ES-I3 (cell line): ENCODE measurements at regions not wholly inside any gene's neighbourhood (a gene's known extent, or its start where the extent isn't known, plus 50 kb on each side); places are given as distances from the start of the nearest gene placed in this dataset.
"Not testable (repeated sequence)": the region's sequence is repeated elsewhere in the genome, so short reads cannot be mapped to it uniquely, and the experiment has no call there.

Experiments used
- H3K36me3 ChIP-seq: 2 replicates; pipeline ENCODE4 v1.6.1; 2013; ENCODE audit warnings: mild to moderate bottlenecking, low read length, control low read depth, moderate library complexity; ENCODE audit not compliant: insufficient read depth
- H3K4me1 ChIP-seq: 2 replicates; pipeline ENCODE4 v1.6.1; 2013; ENCODE audit warnings: mild to moderate bottlenecking, control low read depth, low read length; ENCODE audit not compliant: insufficient read depth
- H3K9ac ChIP-seq: 2 replicates; pipeline ENCODE4 v1.6.1; 2013; ENCODE audit warnings: low read depth, mild to moderate bottlenecking, low read length, moderate library complexity
- H3K9me3 ChIP-seq: 2 replicates; pipeline ENCODE4 v1.6.1; 2013; ENCODE audit warnings: mild to moderate bottlenecking, low read length, moderate library complexity; ENCODE audit not compliant: control insufficient read depth, insufficient read depth

- H3K9ac ChIP-seq = peak overlapping the region; percentile 91
- no peaks in the 10 kb centered on the region for H3K36me3 ChIP-seq
Measured at GRCh38 chr7:149714081-149714909, 59.1 kb downstream of the ZNF467 start.

DNA sequence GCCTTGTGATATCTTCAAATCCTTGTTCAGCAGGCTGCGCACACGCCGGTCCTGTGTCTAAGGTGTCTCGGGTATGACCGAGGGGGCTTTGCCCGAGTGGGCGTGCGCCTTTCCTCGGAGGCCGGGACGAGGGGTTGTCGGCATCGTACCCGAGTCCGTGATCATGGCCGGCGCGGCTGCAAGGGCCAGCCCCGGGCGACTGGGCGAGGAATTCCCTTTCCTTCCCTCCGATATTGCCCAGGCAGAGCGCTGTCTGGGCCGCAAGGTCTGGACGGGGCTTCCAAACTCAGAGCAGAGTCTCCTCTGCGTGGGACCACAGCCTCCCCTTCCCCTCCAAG is 59.7 kb downstream of the ZNF467 start:
- Histone ChIP-seq H3K36me3 (no peaks in the 10 kb centered on the region), H3K9me3 (no peaks in the 10 kb centered on the region; the same call in 1 of the 2 replicates), H3K9ac (peak overlapping the region; percentile 91; the same call in 1 of the 2 replicates), H3K4me1 (peaks cover 6% of the 10 kb centered on the region; the same call in 1 of the 2 replicates)

More at GRCh38 chr7:149714081-149714909, 59.1 kb downstream of the ZNF467 start:
- Histone ChIP-seq H3K4me1 (peaks cover 6% of the 10 kb centered on the region; the same call in 1 of the 2 replicates), H3K9me3 (no peaks in the 10 kb centered on the region; the same call in 1 of the 2 replicates)

GRCh38 chr7:149713061-149713730 is 60.2 kb downstream of the ZNF467 start:
- Histone ChIP-seq H3K9me3 (no peaks in the 10 kb centered on the region; the same call in 1 of the 2 replicates), H3K4me1 (peaks cover 6% of the 10 kb centered on the region; the same call in 1 of the 2 replicates), H3K9ac (peak overlapping the region; percentile 91; the same call in 1 of the 2 replicates), H3K36me3 (no peaks in the 10 kb centered on the region)

DNA sequence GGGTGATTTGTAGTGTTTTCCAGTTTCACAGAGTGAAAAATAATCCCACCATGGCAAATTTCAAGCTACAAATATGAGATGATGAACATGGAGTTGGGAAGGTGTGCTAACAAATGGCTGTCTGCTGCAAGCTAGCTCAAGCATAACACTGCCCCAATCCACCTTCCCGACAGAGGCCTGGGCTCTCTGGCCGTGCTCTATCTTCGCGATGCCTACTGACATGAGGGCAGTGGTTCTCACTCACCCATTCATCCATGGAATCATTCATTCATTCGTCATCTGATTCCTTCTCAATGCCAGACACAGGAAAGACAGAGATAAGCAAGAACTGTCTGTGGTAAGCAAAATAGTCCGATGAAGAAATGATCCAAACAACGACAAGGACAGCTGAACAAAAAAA is 65.4 kb downstream of the ZNF467 start:
- H3K9ac ChIP-seq = no peak overlapping the region
- H3K9me3 ChIP-seq = no peaks in the 10 kb centered on the region; the same call in 1 of the 2 replicates
- H3K36me3 ChIP-seq = no peaks in the 10 kb centered on the region
- H3K4me1 ChIP-seq = no peaks in the 10 kb centered on the region

GRCh38 chr7:149707448-149707886 is 65.9 kb downstream of the ZNF467 start:
- Histone ChIP-seq H3K9me3 (no peaks in the 10 kb centered on the region; the same call in 1 of the 2 replicates), H3K9ac (no peak overlapping the region), H3K4me1 (no peaks in the 10 kb centered on the region), H3K36me3 (no peaks in the 10 kb centered on the region)

- Histone ChIP-seq H3K9me3 (no peaks in the 10 kb centered on the region; the same call in 1 of the 2 replicates), H3K4me1 (no peaks in the 10 kb centered on the region), H3K36me3 (no peaks in the 10 kb centered on the region), H3K9ac (no peak overlapping the region)
Measured at GRCh38 chr7:149706398-149706797, 67.0 kb downstream of the ZNF467 start.

GRCh38 chr7:149704507-149704906 is 68.9 kb downstream of the ZNF467 start:
- Histone ChIP-seq H3K9ac (no peak overlapping the region), H3K9me3 (no peaks in the 10 kb centered on the region), H3K36me3 (no peaks in the 10 kb centered on the region), H3K4me1 (no peaks in the 10 kb centered on the region)

GRCh38 chr7:149703044-149703650 is 70.2 kb downstream of the ZNF467 start:
- Histone ChIP-seq H3K9ac (no peak overlapping the region), H3K36me3 (no peaks in the 10 kb centered on the region), H3K9me3 (no peaks in the 10 kb centered on the region), H3K4me1 (no peaks in the 10 kb centered on the region)

- peaks cover 2% of the 10 kb centered on the region; the same call in 1 of the 2 replicates for H3K9me3 ChIP-seq
- H3K9ac ChIP-seq = no peak overlapping the region
- no peaks in the 10 kb centered on the region for H3K4me1 ChIP-seq
- no peaks in the 10 kb centered on the region for H3K36me3 ChIP-seq
Measured at GRCh38 chr7:149701495-149702240, 71.7 kb downstream of the ZNF467 start.

- H3K9me3 ChIP-seq, H3K4me1 ChIP-seq, H3K36me3 ChIP-seq, H3K9ac ChIP-seq: not testable (repeated sequence)
Measured at GRCh38 chr7:149697767-149698166, 75.6 kb downstream of the ZNF467 start.

DNA sequence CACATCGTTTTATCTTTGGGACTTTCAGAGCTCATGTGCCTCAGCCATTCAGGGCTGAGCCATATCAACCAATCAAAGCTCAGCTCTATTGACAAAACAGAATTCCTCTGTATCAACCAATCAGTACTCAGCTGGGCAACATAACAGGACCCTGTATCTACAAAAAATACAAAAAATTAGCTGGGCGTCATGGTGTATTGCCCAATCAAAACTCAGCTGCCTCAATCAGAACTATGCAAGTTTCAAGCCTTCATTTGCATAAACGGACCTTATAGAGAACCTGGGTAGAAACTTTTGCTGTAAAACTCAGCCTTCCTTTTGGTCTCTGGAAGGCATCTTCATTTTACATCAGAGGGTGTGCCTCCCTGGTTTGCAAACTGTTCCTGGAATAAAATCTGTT is 77.1 kb downstream of the ZNF467 start:
- H3K36me3 ChIP-seq = no peaks in the 10 kb centered on the region
- H3K9ac ChIP-seq = no peak overlapping the region
- no peaks in the 10 kb centered on the region for H3K4me1 ChIP-seq
- peaks cover 2% of the 10 kb centered on the region; the same call in 1 of the 2 replicates for H3K9me3 ChIP-seq

DNA sequence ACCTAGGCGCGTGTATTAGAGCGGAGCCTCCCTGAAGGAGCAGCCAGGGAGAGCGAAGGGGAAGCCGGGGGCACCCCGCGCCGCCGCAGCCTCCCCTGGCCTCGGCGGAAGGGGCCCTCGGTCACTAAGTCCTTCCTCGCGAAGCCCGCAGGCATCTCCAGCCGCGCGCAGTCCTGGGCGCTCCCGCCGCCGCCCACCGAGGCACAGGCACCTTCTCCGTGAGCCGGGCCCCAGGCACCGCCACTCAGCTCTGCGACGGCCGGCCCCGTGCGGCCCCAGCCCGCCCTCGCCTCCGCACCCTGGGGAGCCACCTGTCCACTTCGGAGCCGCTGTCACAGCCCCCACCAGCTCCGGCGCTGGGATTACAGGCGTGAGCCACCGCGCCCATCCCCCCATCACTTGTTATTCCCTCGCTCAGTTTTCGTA is 80.8 kb downstream of the ZNF467 start:
- peaks cover 2% of the 10 kb centered on the region; the same call in 1 of the 2 replicates for H3K9me3 ChIP-seq
- no peaks in the 10 kb centered on the region for H3K36me3 ChIP-seq
- 0 out of 2 replicates have a peak, but pooled peaks cover 3% of the 10 kb centered on the region for H3K4me1 ChIP-seq
- H3K9ac ChIP-seq = peak overlapping the region; percentile 56; the same call in 1 of the 2 replicates

DNA sequence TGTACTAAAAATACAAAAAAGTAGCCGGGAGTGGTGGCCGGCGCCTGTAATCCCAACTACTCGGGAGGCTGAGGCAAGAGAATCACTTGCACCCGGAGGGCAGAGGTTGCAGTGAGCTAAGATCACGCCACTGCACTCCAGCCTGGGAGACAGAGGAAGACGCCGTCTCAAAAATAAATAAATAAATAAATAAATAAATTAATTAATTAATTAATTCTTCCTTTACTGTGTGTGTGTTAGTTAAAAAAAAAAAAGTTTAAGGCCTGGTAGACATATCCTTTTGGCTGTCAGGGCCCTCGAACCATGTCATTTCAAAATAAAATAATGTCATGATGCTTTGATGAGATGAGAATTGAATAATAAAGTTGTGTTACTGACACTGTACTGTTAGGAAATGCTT is 81.3 kb downstream of the ZNF467 start:
- Histone ChIP-seq H3K9ac (peak overlapping the region; percentile 56; the same call in 1 of the 2 replicates), H3K36me3 (no peaks in the 10 kb centered on the region), H3K4me1 (0 out of 2 replicates have a peak, but pooled peaks cover 3% of the 10 kb centered on the region), H3K9me3 (peaks cover under 1% of the 10 kb centered on the region; the same call in 1 of the 2 replicates)
